ENCODE measurements at regions not wholly inside any gene's neighbourhood (a gene's known extent, or its start where the extent isn't known, plus 50 kb on each side); places are given as distances from the start of the nearest gene placed in this dataset.

- H3K27ac Mint-ChIP-seq = no peak overlapping the region
- no peaks in the 10 kb centered on the region for H3K36me3 Mint-ChIP-seq (ENCODE audit: low read depth)
- H3K9me3 Mint-ChIP-seq = peaks cover 6% of the 10 kb centered on the region
- no peaks in the 10 kb centered on the region for H3K4me1 Mint-ChIP-seq (ENCODE audit: low read depth)
- POLR2A ChIA-PET = no interaction called here
- no peak overlapping the region for H3K4me3 Mint-ChIP-seq
- no peaks in the 10 kb centered on the region for H3K36me3 ChIP-seq (ENCODE audit: insufficient read depth, low read length)
- intact Hi-C loops (cut with DNase I, micrococcal nuclease) = no loop called here
- TF ChIP-seq CTCF (IDR thresholded peaks at IDR 0.05) = no peak
- H3K27me3 Mint-ChIP-seq = no peaks in the 10 kb centered on the region
- DNase-seq (no peak), ATAC-seq (ENCODE audit: poor library complexity) (no peak)
- no peaks in the 10 kb centered on the region for H3K4me1 ChIP-seq (ENCODE audit: insufficient read depth, low read length)
- H3K27me3 ChIP-seq (ENCODE audit: control insufficient read depth in 1 of 2, insufficient read depth in 2 of 2, low read length in 2 of 2) = no peaks in the 10 kb centered on the region
- H3K27ac ChIP-seq (ENCODE audit: low read depth in 1 of 2, low read length in 2 of 2) = no peak overlapping the region
- no peak overlapping the region for H3K4me3 ChIP-seq (ENCODE audit: low read length)
- H3K9me3 ChIP-seq (ENCODE audit: control insufficient read depth in 1 of 2, insufficient read depth in 1 of 2, low read length in 2 of 2) = peaks cover 0 to 5% of the 10 kb centered on the region in 2 experiments
- CTCF ChIA-PET = no interaction called here
Observed at GRCh38 chr11:79845002-79845709, 404.3 kb upstream of the TENM4 start.

GRCh38 chr11:79834015-79834414 is 393.2 kb upstream of the TENM4 start:
- H3K4me1 Mint-ChIP-seq (ENCODE audit: low read depth) = no peaks in the 10 kb centered on the region
- no peaks in the 10 kb centered on the region for H3K27me3 Mint-ChIP-seq
- Histone ChIP-seq H3K36me3 (ENCODE audit: insufficient read depth, low read length) (no peaks in the 10 kb centered on the region), H3K4me3 (ENCODE audit: low read length) (no peak overlapping the region), H3K27ac (ENCODE audit: low read depth in 1 of 2, low read length in 2 of 2) (no peak overlapping the region), H3K9me3 (ENCODE audit: control insufficient read depth in 1 of 2, insufficient read depth in 1 of 2, low read length in 2 of 2) (no peaks in the 10 kb centered on the region), H3K4me1 (ENCODE audit: insufficient read depth, low read length) (no peaks in the 10 kb centered on the region), H3K27me3 (ENCODE audit: control insufficient read depth in 1 of 2, insufficient read depth in 2 of 2, low read length in 2 of 2) (no peaks in the 10 kb centered on the region)
- H3K27ac Mint-ChIP-seq = no peak overlapping the region
- ATAC-seq (ENCODE audit: poor library complexity) = no peak
- no peaks in the 10 kb centered on the region for H3K9me3 Mint-ChIP-seq
- H3K4me3 Mint-ChIP-seq = no peak overlapping the region
- no peak for DNase-seq
- ChIA-PET CTCF (no interaction called here), POLR2A (no interaction called here)
- no peaks in the 10 kb centered on the region for H3K36me3 Mint-ChIP-seq (ENCODE audit: low read depth)
- TF ChIP-seq CTCF (IDR thresholded peaks at IDR 0.05) = no peak
- intact Hi-C loops (cut with DNase I, micrococcal nuclease) = no loop called here

DNA sequence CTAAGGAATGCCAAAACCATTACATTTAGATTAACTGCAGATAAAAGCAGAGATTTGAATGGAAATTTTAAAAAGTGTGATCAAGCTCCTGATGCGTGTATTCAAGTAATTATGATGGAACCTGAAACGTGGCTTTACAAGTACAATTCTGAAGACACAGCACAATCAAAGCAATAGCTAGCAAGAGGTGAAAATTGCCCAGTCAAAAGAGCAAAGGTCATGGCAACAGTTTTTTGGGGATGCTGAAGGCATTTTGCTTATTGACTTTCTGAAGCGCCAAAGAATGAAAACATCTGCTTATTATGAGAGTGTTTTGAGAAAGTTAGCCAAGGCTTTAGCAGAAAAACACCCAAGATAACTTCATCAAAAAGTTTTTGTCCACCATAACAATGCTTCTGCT is 389.6 kb upstream of the TENM4 start:
- no peak for DNase-seq
- POLR2A ChIA-PET = no interaction called here
- no peak overlapping the region for H3K27ac ChIP-seq (ENCODE audit: low read depth in 1 of 2, low read length in 2 of 2)
- H3K4me1 Mint-ChIP-seq (ENCODE audit: low read depth) = no peaks in the 10 kb centered on the region
- no peaks in the 10 kb centered on the region for H3K36me3 ChIP-seq (ENCODE audit: insufficient read depth, low read length)
- no peaks in the 10 kb centered on the region for H3K9me3 ChIP-seq (ENCODE audit: control insufficient read depth in 1 of 2, insufficient read depth in 1 of 2, low read length in 2 of 2)
- H3K27me3 ChIP-seq (ENCODE audit: control insufficient read depth in 1 of 2, insufficient read depth in 2 of 2, low read length in 2 of 2) = no peaks in the 10 kb centered on the region
- H3K27ac Mint-ChIP-seq = no peak overlapping the region
- no peaks in the 10 kb centered on the region for H3K9me3 Mint-ChIP-seq
- no peaks in the 10 kb centered on the region for H3K4me1 ChIP-seq (ENCODE audit: insufficient read depth, low read length)
- no peaks in the 10 kb centered on the region for H3K27me3 Mint-ChIP-seq
- no peak for TF ChIP-seq CTCF (IDR thresholded peaks at IDR 0.05)
- no peak for ATAC-seq (ENCODE audit: poor library complexity)
- intact Hi-C loops (cut with DNase I, micrococcal nuclease) = no loop called here
- H3K4me3 Mint-ChIP-seq = no peak overlapping the region
- H3K4me3 ChIP-seq (ENCODE audit: low read length) = no peak overlapping the region
- CTCF ChIA-PET = no interaction called here
- no peaks in the 10 kb centered on the region for H3K36me3 Mint-ChIP-seq (ENCODE audit: low read depth)

All from CD4-positive, alpha-beta T cell (primary cell).